ENCODE measurements at regions not wholly inside any gene's neighbourhood (a gene's known extent, or its start where the extent isn't known, plus 50 kb on each side); places are given as distances from the start of the nearest gene placed in this dataset.

DNA sequence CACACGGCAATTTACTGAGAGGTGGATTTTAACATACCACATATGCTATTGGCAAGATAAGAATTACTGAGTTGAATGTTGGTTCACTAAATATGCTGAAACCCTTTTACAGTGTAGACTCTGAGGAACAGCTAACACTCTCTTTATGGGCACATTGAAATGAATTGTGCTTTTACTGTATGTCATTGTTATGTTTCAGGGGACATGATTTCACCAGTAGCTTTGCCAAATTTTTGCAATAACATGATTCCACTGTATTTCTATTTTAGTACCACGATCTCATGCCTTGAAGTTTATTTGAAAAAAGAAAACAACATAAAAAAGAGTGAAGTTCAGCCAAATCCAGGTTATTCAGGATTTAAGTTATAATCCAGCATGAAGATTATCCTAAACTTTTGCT lies 188.5 kb downstream of the HLX start:
- Histone ChIP-seq H3K4me2 (ENCODE audit: low read length) (no peak overlapping the region), H3K9me2 (ENCODE audit: insufficient read depth, low read length) (no peaks in the 10 kb centered on the region), H3K27ac (ENCODE audit: low read depth, low read length, poor library complexity, severe bottlenecking) (no peak overlapping the region), H2AFZ (ENCODE audit: low read length) (no peak overlapping the region), H4K20me1 (ENCODE audit: insufficient read depth, low read length) (no peaks in the 10 kb centered on the region), H3K4me3 (ENCODE audit: low read depth, low read length, poor library complexity, severe bottlenecking) (no peak overlapping the region), H3K36me3 (ENCODE audit: insufficient read depth, low read length) (no peaks in the 10 kb centered on the region), H3K4me1 (ENCODE audit: insufficient read depth, low read length, poor library complexity, severe bottlenecking) (no peaks in the 10 kb centered on the region), H3K9me3 (ENCODE audit: low read length) (no peaks in the 10 kb centered on the region), H3K79me2 (ENCODE audit: insufficient read depth, low read depth, low read length) (no peaks in the 10 kb centered on the region)
- TF ChIP-seq EZH2phosphoT487 (IDR thresholded peaks at IDR 0.05; ENCODE audit: borderline replicate concordance, low read depth, low read length), result no peak
- ChIA-PET CTCF (ENCODE audit: unreplicated experiment) (no interaction called here), POLR2A (no interaction called here)
- no TSS peak for BruUV-seq (replicated peaks)
- DNase-seq (ENCODE audit: low spot score), result no peak
- intact Hi-C loops (cut with micrococcal nuclease; ENCODE audit: unreplicated experiment), result no loop called here

DNA sequence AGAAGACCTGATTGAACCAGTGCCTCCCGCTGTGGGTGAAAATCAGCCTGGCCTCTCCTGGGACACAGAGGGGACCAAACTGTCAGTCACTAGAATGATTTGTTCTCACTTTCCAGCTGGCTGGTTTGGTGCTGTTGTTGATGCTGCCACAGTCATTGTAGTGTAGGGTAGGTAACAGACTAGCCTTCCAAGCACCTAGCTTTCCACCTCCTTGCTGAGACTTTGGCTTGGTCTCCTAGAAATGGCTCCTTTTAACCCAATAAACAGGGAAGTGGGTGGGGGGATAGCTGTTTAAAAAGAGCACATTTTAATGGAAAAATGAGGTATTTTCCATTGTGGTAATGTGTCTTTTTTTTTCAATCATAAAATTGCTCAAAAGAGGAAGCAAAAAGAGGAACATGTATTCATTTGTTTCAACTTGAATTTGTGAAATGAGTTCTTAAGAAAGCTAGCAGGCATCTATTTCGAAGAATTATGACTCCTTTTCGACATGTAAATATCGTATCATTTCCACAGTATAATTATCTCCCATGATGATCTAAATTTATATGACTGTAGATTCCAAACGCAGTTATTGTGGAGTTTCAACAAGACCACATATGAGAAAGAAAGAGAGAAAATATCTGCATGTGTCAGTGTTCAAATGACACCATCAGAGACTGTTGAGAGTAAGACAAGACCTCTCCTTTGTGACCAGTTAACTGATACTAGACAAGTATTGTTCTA lies 190.1 kb downstream of the HLX start:
- CTCF ChIA-PET (ENCODE audit: unreplicated experiment), result no interaction called here
- Histone ChIP-seq H2AFZ (ENCODE audit: low read length) (no peak overlapping the region), H3K79me2 (ENCODE audit: insufficient read depth, low read depth, low read length) (no peaks in the 10 kb centered on the region), H3K36me3 (ENCODE audit: insufficient read depth, low read length) (no peaks in the 10 kb centered on the region), H3K9me2 (ENCODE audit: insufficient read depth, low read length) (no peaks in the 10 kb centered on the region), H4K20me1 (ENCODE audit: insufficient read depth, low read length) (no peaks in the 10 kb centered on the region), H3K4me2 (ENCODE audit: low read length) (no peak overlapping the region), H3K4me1 (ENCODE audit: insufficient read depth, low read length, poor library complexity, severe bottlenecking) (no peaks in the 10 kb centered on the region), H3K27ac (ENCODE audit: low read depth, low read length, poor library complexity, severe bottlenecking) (no peak overlapping the region), H3K4me3 (ENCODE audit: low read depth, low read length, poor library complexity, severe bottlenecking) (no peak overlapping the region), H3K9me3 (ENCODE audit: low read length) (no peaks in the 10 kb centered on the region)
- intact Hi-C loops (cut with micrococcal nuclease; ENCODE audit: unreplicated experiment), result no loop called here
- no peak for TF ChIP-seq EZH2phosphoT487 (IDR thresholded peaks at IDR 0.05; ENCODE audit: borderline replicate concordance, low read depth, low read length)
- TF ChIP-seq, protein P1, sequence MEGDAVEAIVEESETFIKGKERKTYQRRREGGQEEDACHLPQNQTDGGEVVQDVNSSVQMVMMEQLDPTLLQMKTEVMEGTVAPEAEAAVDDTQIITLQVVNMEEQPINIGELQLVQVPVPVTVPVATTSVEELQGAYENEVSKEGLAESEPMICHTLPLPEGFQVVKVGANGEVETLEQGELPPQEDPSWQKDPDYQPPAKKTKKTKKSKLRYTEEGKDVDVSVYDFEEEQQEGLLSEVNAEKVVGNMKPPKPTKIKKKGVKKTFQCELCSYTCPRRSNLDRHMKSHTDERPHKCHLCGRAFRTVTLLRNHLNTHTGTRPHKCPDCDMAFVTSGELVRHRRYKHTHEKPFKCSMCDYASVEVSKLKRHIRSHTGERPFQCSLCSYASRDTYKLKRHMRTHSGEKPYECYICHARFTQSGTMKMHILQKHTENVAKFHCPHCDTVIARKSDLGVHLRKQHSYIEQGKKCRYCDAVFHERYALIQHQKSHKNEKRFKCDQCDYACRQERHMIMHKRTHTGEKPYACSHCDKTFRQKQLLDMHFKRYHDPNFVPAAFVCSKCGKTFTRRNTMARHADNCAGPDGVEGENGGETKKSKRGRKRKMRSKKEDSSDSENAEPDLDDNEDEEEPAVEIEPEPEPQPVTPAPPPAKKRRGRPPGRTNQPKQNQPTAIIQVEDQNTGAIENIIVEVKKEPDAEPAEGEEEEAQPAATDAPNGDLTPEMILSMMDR (conservative IDR thresholded peaks at IDR 0.05; ENCODE audit: low read length), result no peak
- DNase-seq (ENCODE audit: low spot score), result peak; percentile 19
- no TSS peak for BruUV-seq (replicated peaks)
- POLR2A ChIA-PET, result interaction anchor here (1.5 kb wide), 1 partner anchor 52 kb away, joined by 3 read pairs; no protein-coding TSS in a partner anchor

DNA sequence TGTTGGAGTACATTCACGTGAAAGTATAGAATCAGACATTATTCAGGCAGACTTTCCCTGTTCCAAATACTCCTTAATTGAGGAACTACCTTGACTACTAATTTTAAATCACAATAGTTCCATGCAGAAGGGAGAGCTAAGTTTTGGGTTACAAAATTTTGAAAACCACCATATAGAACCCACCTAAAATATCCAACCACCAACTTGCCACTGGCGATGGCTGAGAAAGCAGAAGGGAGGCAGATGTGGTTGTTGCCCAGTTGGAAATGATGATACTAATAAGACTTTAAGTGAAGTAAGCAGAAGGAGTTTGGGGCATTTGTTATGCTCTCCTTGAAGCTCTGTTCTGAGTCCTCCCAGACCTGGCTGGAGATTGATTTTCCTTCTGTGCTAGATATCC lies 190.7 kb downstream of the HLX start:
- Histone ChIP-seq H3K4me3 (ENCODE audit: low read depth, low read length, poor library complexity, severe bottlenecking) (no peak overlapping the region), H3K4me2 (ENCODE audit: low read length) (no peak overlapping the region), H3K9me2 (ENCODE audit: insufficient read depth, low read length) (no peaks in the 10 kb centered on the region), H2AFZ (ENCODE audit: low read length) (no peak overlapping the region), H3K36me3 (ENCODE audit: insufficient read depth, low read length) (no peaks in the 10 kb centered on the region), H3K9me3 (ENCODE audit: low read length) (no peaks in the 10 kb centered on the region), H3K27ac (ENCODE audit: low read depth, low read length, poor library complexity, severe bottlenecking) (no peak overlapping the region), H3K79me2 (ENCODE audit: insufficient read depth, low read depth, low read length) (no peaks in the 10 kb centered on the region), H4K20me1 (ENCODE audit: insufficient read depth, low read length) (no peaks in the 10 kb centered on the region), H3K4me1 (ENCODE audit: insufficient read depth, low read length, poor library complexity, severe bottlenecking) (no peaks in the 10 kb centered on the region)
- BruUV-seq (replicated peaks), result no TSS peak
- CTCF ChIA-PET (ENCODE audit: unreplicated experiment), result no interaction called here
- no peak for DNase-seq (ENCODE audit: low spot score)
- POLR2A ChIA-PET, result interaction anchor here (1.5 kb wide), 1 partner anchor 52 kb away, joined by 3 read pairs; no protein-coding TSS in a partner anchor
- TF ChIP-seq, protein P1 (conservative IDR thresholded peaks at IDR 0.05; ENCODE audit: low read length), result no peak
- TF ChIP-seq EZH2phosphoT487 (IDR thresholded peaks at IDR 0.05; ENCODE audit: borderline replicate concordance, low read depth, low read length), result no peak
- intact Hi-C loops (cut with micrococcal nuclease; ENCODE audit: unreplicated experiment), result no loop called here
